SIG-M5 treated with dmso at 0.1 percent for 504 hours (cell line): ENCODE measurements at regions not wholly inside any gene's neighbourhood (a gene's known extent, or its start where the extent isn't known, plus 50 kb on each side); places are given as distances from the start of the nearest gene placed in this dataset.

Source experiments
- DNase-seq: peaks from one replicate; lab custom pipeline; 2025; ENCODE audit not compliant: unreplicated experiment; lab: John Stamatoyannopoulos, UW

DNA sequence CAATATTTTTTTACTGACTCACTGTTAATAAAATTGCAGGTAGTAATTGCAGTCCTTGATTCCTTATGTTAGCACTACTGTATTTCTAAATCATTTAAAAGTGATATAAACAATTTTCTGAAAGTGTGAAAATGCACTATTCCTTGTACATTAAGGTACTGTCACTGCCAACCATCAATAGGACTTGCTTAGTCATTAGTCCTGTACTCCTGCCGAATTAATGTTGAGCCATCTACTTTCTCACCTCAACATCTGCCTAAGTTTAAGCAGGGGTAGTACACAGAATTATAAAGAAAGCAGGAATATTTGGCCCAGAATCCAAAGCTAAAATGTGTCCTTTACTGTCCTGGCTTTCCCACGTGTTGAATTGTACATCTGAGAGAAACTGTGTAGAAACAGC lies 87.0 kb upstream of the TRPC3 start:
- DNase-seq, result no peak

DNA sequence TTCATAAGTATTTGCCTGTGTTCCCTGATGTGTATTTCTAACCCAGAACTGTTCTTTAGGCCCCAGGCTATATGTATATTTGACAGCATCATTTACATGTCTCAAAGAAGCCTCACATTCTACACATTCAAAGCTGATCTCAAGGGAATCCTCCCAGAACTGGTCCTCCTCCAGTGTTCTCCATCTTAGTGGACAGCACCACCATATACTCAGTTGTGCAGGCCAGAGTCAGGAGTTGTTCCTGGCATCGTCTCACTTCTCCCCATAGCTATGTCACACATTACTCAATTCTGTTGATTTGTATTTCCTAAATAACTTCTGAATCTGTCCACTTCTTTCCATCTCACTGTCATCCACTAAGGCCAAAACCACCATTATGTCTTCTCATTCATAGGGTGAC lies 82.8 kb upstream of the TRPC3 start:
- no peak for DNase-seq

DNA sequence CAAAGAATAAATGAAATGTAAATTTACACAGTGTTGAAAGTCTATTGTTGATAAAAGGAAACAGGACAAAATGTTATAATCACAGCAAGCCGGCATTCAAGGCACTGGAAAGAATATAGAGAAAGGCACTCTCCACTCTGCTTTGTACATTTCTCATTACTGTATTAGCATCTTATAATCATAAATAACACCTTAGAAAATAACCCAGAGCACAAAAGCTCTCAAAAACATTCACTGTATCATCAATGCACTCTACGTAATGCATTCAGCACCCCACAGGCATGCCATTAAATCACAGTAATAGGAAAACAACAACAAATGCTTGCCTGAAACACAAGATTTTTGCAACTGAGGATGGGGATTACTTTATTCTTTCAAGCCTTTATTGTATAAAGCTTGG lies 75.3 kb upstream of the TRPC3 start:
- no peak for DNase-seq

DNA sequence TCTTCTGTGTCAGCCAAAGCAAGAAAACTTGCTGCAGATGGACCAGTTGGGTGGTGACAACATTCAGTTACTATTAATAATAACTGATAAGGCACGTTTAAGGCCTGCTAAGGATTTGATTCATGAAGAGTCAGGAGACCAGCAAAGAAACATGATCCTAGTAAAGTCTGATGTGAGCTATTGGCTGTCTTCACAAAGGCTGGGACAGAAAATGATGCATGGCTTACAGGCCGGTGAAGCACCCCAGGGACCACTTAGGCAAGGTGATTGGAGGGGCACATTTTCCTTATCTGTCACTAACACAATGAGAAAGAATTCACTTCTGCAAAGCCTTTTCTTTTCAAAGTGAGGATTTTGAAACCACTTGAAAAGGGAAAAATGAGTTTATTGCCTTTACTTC lies 65.4 kb upstream of the TRPC3 start:
- no peak for DNase-seq

DNA sequence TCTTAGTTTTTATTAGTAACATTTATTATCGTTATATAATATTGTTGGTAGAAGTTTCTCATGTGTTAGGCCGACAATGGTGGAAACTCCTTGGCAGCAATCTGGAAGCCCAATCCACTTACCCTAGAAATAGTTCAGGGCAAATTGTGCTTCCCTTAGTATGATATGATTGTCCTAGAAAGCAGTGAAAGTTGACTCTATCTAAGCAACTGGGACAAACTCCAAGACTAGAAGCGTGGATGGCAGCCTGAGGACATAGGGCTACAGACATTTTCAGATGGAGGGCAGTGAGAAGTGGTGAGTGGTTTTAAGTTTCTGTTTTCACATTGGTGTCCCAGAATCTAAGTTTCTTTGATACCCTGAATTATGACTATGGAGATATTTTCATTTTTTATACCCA lies 63.3 kb upstream of the TRPC3 start:
- no peak for DNase-seq

DNA sequence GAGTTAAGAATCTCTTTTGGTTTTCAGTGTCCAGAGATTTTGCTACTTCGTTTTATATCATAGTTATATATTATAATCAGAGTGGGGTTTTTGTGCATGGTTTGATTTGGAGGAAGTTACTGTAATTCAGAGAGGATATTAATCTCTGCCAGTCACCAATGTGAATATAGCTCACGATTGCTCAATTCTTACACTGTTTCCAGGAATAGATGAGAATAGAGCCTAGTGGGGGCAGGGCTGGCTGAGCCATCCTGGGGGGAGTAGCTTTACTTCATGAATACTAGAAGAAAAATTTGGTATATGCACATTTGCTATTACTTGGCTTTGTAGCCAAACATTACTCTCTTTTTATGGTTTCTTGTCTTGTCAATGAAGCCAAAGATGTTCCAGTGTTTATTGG lies 60.9 kb upstream of the TRPC3 start:
- no peak for DNase-seq

DNA sequence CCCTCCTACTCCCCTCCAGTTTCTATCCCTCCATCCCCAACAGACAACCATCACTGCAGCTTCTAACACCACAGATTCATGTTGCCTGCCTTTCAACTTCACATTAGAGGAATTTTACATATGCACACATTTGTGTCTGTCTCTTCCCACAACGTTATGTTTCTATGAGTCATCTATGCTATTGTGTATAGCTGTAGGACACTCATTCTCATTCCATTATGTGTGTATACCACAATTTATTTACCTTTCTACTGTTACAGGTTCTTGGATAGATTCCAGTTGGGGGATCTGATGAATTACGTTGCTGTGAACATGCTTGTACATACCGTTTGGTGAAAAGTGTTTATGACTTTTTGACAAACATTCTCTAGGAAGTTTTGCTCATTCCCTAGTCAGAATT lies 58.8 kb upstream of the TRPC3 start:
- DNase-seq, result no peak

DNA sequence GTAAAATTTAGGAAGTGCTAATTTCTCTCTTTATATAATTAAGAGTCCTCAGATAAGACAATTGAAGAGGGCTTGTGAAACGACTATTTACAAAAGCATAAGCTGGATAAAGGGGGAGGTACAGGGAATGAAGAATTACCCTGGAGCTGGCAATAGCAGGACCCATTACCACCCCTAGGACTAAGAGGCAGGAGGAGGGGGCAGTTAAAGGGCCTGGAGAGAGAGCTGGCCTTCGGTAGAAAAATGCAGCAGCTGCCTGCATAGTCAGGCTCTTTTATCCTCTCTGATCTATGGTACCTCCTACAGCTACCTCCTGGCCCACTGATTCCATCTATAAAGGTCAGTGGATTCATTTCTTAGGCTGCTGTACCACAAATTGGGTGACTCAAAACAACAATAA lies 57.7 kb upstream of the TRPC3 start:
- no peak for DNase-seq

DNA sequence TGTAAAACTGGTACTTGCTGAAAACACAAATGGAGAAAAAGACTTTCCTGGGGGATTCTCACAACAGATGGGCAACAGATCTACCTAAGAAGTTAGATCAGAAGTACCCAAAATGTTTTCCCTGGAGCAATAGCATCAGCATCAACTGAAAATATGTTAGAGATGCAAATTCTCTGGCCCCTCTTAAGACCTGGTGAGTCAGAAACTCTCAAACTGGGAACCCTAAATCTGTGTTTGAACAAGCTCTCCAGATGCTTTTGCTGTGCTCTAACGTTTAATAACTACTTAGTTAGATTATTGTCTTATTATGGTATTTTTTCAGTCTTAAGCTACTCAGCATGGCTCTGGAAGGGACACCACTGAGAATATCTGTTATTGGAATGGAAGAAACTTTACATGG lies 55.2 kb upstream of the TRPC3 start:
- no peak for DNase-seq

DNA sequence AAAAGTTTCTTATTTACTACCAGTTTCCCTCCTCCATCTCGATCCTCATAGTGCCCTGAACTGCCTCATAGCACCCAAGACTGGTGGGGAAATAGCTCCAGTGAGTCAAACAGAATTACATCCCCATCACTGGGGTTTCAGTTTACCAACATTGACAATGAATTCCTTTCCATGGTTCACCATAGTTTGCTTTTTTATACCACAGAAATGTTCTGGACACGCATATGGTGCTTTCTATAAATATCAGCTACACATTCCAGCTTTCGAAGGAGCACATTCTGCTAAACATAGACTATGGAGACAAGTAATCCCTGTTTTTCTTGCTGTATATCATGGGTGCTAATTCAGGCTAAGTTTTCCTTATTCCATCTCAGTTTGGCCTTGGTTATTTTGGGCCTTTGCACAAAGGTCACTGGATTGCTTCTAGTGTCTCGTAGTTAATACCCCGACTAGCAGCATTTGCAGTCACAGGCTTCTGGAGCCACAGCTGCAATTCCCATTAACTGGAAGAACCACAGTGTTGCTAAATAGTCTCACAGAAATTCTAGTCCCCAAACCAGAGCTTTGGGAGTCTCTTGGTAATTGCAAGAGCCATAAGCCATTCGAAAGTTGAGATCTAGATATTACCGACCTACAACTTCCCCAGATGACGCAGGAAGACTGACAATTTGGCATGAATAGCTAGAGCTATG lies 53.4 kb upstream of the TRPC3 start:
- no peak for DNase-seq

DNA sequence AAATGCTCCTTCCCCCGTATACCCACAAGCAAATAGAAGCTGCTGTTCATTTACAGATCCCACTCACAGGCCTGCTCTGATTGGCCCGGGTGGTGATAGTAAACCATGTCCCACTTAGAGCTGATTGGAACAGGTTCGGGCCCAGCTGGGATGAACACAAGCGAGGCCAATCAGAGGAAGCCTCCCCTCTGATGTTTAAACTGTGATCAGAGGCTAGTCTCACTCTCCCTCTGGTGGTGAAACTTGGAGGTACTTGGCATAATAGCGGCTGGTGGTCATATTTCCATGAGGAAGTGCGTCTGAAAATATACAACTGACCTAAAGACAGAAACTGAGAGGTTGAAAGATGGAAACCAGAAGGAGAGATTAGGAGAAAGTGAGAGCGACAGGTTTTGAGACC lies 51.5 kb upstream of the TRPC3 start:
- no peak for DNase-seq
